Aorta (tissue), 5 donors: ENCODE measurements at regions not wholly inside any gene's neighbourhood (a gene's known extent, or its start where the extent isn't known, plus 50 kb on each side); places are given as distances from the start of the nearest gene placed in this dataset.

Experiments used
- ATAC-seq: fragments of 200-7000 bp; cut with Tn5 transposase; one replicate; pipeline ENCODE4 v1.9.1; 2022; ENCODE audit warnings: moderate library complexity; ENCODE audit not compliant: low FRiP score
- DNase-seq, 2 donors: peaks; one replicate each; pipeline ENCODE4 v3.0.0-alpha.2; 2020
- H3K27ac ChIP-seq, 2 donors: one replicate each; pipeline ENCODE4 v1.5.1; 2013; ENCODE audit warnings: low read length in 2 of 2, mild to moderate bottlenecking in 2 of 2, moderate library complexity in 2 of 2, control low read depth in 1 of 2, inconsistent platforms in 1 of 2, low read depth in 1 of 2
- H3K27me3 ChIP-seq, 2 donors: one replicate each; pipeline ENCODE4 v1.6.1; 2013; ENCODE audit warnings: control low read depth in 1 of 2, low read length in 1 of 2, mild to moderate bottlenecking in 1 of 2, moderate library complexity in 1 of 2; ENCODE audit not compliant: insufficient read depth in 2 of 2, control insufficient read depth in 1 of 2
- H3K36me3 ChIP-seq, 2 donors: one replicate each; pipeline ENCODE4 v1.6.1; 2013; ENCODE audit warnings: control low read depth in 1 of 2, low read length in 1 of 2, mild to moderate bottlenecking in 1 of 2; ENCODE audit not compliant: insufficient read depth in 2 of 2, control insufficient read depth in 1 of 2
- H3K4me1 ChIP-seq, 2 donors: one replicate each; pipeline ENCODE4 v1.6.1; 2013; ENCODE audit warnings: low read length in 2 of 2, control low read depth in 1 of 2, mild to moderate bottlenecking in 1 of 2, moderate library complexity in 1 of 2; ENCODE audit not compliant: insufficient read depth in 2 of 2, control insufficient read depth in 1 of 2
- H3K4me3 ChIP-seq, 2 donors: one replicate each; pipeline ENCODE4 v1.5.1; 2013; ENCODE audit warnings: low read length in 2 of 2, control low read depth in 1 of 2, mild to moderate bottlenecking in 1 of 2
- H3K9me3 ChIP-seq: one replicate; pipeline ENCODE4 v1.6.1; 2013; ENCODE audit warnings: mild to moderate bottlenecking, low read length; ENCODE audit not compliant: control insufficient read depth
- WGBS, 2 donors: extraction: QIAGEN DNeasy Blood & Tissue Kit; methylation state at CpG; one replicate each; pipeline ENCODE4 v1.1.7; 2013; 5-methylcytosine and 5-hydroxymethylcytosine counted together
- intact Hi-C, 2 donors: fragments of 100-400 bp; cut with DNase I; formaldehyde crosslinking; loops; one replicate each; pipeline versions ENCODE4 v1.14.2 to v1.15.0; 2022
- donor health status: healthy with polysubstance abuse.
- donor health status: Bipolar disorder and iron deficiency.
- donor health status: DM: no; HTN: no; CAD: no.
- donor health status: DM: no; HTN: no; CAD: no.
- donor health status: DM: yes; HTN: yes; CAD: no.

GRCh38 chr5:71843111-71843510 lies 124.0 kb downstream of the CARTPT start:
- WGBS, 2 donors: 94 to 96% methylated on average over 3 of the region's 3 CpGs
- H3K27me3 ChIP-seq: no peaks in the 10 kb centered on the region

GRCh38 chr5:71844862-71845261 lies 125.8 kb downstream of the CARTPT start:
- DNase-seq (no peak), ATAC-seq (no peak)
- no peaks in the 10 kb centered on the region for H3K27me3 ChIP-seq
- intact Hi-C loops: no loop called here
- no peak overlapping the region for H3K27ac ChIP-seq
- H3K9me3 ChIP-seq: peaks cover under 1% of the 10 kb centered on the region
- 95 to 96% methylated on average over 3 of the region's 3 CpGs for WGBS, 2 donors
- no peaks in the 10 kb centered on the region for H3K36me3 ChIP-seq
- H3K4me3 ChIP-seq: no peak overlapping the region
- H3K4me1 ChIP-seq: no peaks in the 10 kb centered on the region

More at GRCh38 chr5:71843111-71843510, 124.0 kb downstream of the CARTPT start:
- no peak overlapping the region for H3K27ac ChIP-seq
- no peaks in the 10 kb centered on the region for H3K4me1 ChIP-seq
- ATAC-seq (no peak), DNase-seq (no peak)
- no peaks in the 10 kb centered on the region for H3K36me3 ChIP-seq
- no peak overlapping the region for H3K4me3 ChIP-seq
- no peaks in the 10 kb centered on the region for H3K9me3 ChIP-seq
- intact Hi-C loops: no loop called here

- intact Hi-C loops: no loop called here
- Histone ChIP-seq H3K4me3 (no peak overlapping the region), H3K27ac (no peak overlapping the region), H3K36me3 (no peaks in the 10 kb centered on the region), H3K27me3 (no peaks in the 10 kb centered on the region), H3K9me3 (peaks cover 1% of the 10 kb centered on the region), H3K4me1 (no peaks in the 10 kb centered on the region)
- 68 to 84% methylated on average over 4 of the region's 4 CpGs for WGBS, 2 donors
- ATAC-seq (no peak), DNase-seq (no peak)
These were observed 140.4 kb downstream of the CARTPT start for GRCh38 chr5:71859515-71859914.

- ATAC-seq: no peak
- H3K27me3 ChIP-seq: no peaks in the 10 kb centered on the region
- WGBS, 2 donors: 93 to 95% methylated on average over 3 of the region's 3 CpGs
- no peak for DNase-seq
- H3K4me1 ChIP-seq: no peaks in the 10 kb centered on the region
- no peaks in the 10 kb centered on the region for H3K36me3 ChIP-seq
- H3K27ac ChIP-seq: no peak overlapping the region
- no peak overlapping the region for H3K4me3 ChIP-seq
- peaks cover 1% of the 10 kb centered on the region for H3K9me3 ChIP-seq
- intact Hi-C loops: no loop called here
These were observed 141.0 kb downstream of the CARTPT start for GRCh38 chr5:71860048-71860447.

GRCh38 chr5:71861682-71862081 lies 142.6 kb downstream of the CARTPT start:
- no peak overlapping the region for H3K27ac ChIP-seq
- 0 to 100% methylated on average over 1 of the region's 1 CpG for WGBS, 2 donors
- H3K4me3 ChIP-seq: no peak overlapping the region
- ATAC-seq (no peak), DNase-seq (no peak)
- H3K27me3 ChIP-seq: no peaks in the 10 kb centered on the region
- H3K4me1 ChIP-seq: no peaks in the 10 kb centered on the region
- H3K36me3 ChIP-seq: no peaks in the 10 kb centered on the region
- peaks cover 1% of the 10 kb centered on the region for H3K9me3 ChIP-seq
- intact Hi-C loops: no loop called here

GRCh38 chr5:71862087-71862486 lies 143.0 kb downstream of the CARTPT start:
- no peak for ATAC-seq
- no peaks in the 10 kb centered on the region for H3K27me3 ChIP-seq
- H3K36me3 ChIP-seq: no peaks in the 10 kb centered on the region
- intact Hi-C loops: no loop called here
- WGBS, 2 donors: 60 to 80% methylated on average over 1 of the region's 1 CpG
- peaks cover 1% of the 10 kb centered on the region for H3K9me3 ChIP-seq
- H3K4me1 ChIP-seq: no peaks in the 10 kb centered on the region
- H3K27ac ChIP-seq: no peak overlapping the region
- no peak for DNase-seq
- H3K4me3 ChIP-seq: no peak overlapping the region

- Histone ChIP-seq H3K27ac (no peak overlapping the region), H3K27me3 (no peaks in the 10 kb centered on the region), H3K36me3 (no peaks in the 10 kb centered on the region), H3K4me1 (no peaks in the 10 kb centered on the region), H3K9me3 (peaks cover 1% of the 10 kb centered on the region), H3K4me3 (no peak overlapping the region)
- WGBS, 2 donors: 2 to 52% methylated on average over 1 of the region's 1 CpG
- ATAC-seq (no peak), DNase-seq (no peak)
- intact Hi-C loops: no loop called here
These were observed 143.5 kb downstream of the CARTPT start for GRCh38 chr5:71862507-71863060.

- WGBS, 2 donors: 21 to 23% methylated on average over 8 of the region's 8 CpGs
- H3K4me3 ChIP-seq: no peak overlapping the region
- H3K27me3 ChIP-seq: no peaks in the 10 kb centered on the region
- no peak overlapping the region for H3K27ac ChIP-seq
- intact Hi-C loops: no loop called here
- DNase-seq (peak; percentile 68 to 76), ATAC-seq (peak; percentile 63)
- no peaks in the 10 kb centered on the region for H3K36me3 ChIP-seq
- H3K4me1 ChIP-seq: no peaks in the 10 kb centered on the region
- peaks cover 1% of the 10 kb centered on the region for H3K9me3 ChIP-seq
These were observed 145.9 kb downstream of the CARTPT start for GRCh38 chr5:71864730-71865601.
